SJSA1 (cell line): ENCODE measurements at regions not wholly inside any gene's neighbourhood (a gene's known extent, or its start where the extent isn't known, plus 50 kb on each side); places are given as distances from the start of the nearest gene placed in this dataset.

Experiments
- DNase-seq, 2 experiments: peaks; one replicate each; pipeline ENCODE4 v3.0.0-alpha.2; 2015 to 2020; ENCODE audit warnings: low spot score in 2 of 2, low read depth in 1 of 2
- H3K27ac ChIP-seq: fragments of 250-450 bp; sonication (Bioruptor Pico); 2 replicates; pipeline ENCODE4 v1.5.1; 2020; ENCODE audit warnings: mild to moderate bottlenecking, moderate library complexity
- H3K27me3 ChIP-seq: fragments of 250-450 bp; sonication (Bioruptor Pico); replicated peaks from 2 replicates; pipeline ENCODE4 v1.5.1; 2020; ENCODE audit warnings: mild to moderate bottlenecking, moderate library complexity
- H3K36me3 ChIP-seq: fragments of 250-450 bp; sonication (Bioruptor Pico); 2 replicates; pipeline ENCODE4 v1.5.1; 2020; ENCODE audit warnings: mild to moderate bottlenecking
- H3K4me1 ChIP-seq: fragments of 250-450 bp; sonication (Bioruptor Pico); replicated peaks from 2 replicates; pipeline ENCODE4 v1.6.1; 2021; ENCODE audit warnings: mild to moderate bottlenecking
- H3K4me3 ChIP-seq: fragments of 250-450 bp; sonication (Bioruptor Pico); 2 replicates; pipeline ENCODE4 v1.5.1; 2020; ENCODE audit warnings: mild to moderate bottlenecking
- H3K9me3 ChIP-seq: fragments of 250-450 bp; sonication (Bioruptor Pico); replicated peaks from 2 replicates; pipeline ENCODE4 v1.5.1; 2020; ENCODE audit warnings: mild to moderate bottlenecking

- Histone ChIP-seq H3K36me3 (no peaks in the 10 kb centered on the region), H3K4me1 (no peaks in the 10 kb centered on the region), H3K9me3 (no peaks in the 10 kb centered on the region), H3K27me3 (no peaks in the 10 kb centered on the region), H3K4me3 (no peak overlapping the region), H3K27ac (no peak overlapping the region)
- DNase-seq = no peak
Measured at GRCh38 chr1:104699433-104699832, 949.7 kb downstream of the AMY1C start.

GRCh38 chr1:104702731-104703130 is 953.0 kb downstream of the AMY1C start:
- Histone ChIP-seq H3K4me3 (no peak overlapping the region), H3K9me3 (no peaks in the 10 kb centered on the region), H3K27me3 (no peaks in the 10 kb centered on the region), H3K4me1 (no peaks in the 10 kb centered on the region), H3K27ac (no peak overlapping the region), H3K36me3 (no peaks in the 10 kb centered on the region)
- no peak for DNase-seq

- no peak overlapping the region for H3K27ac ChIP-seq
- no peaks in the 10 kb centered on the region for H3K36me3 ChIP-seq
- H3K9me3 ChIP-seq = no peaks in the 10 kb centered on the region
- H3K4me3 ChIP-seq = peak overlapping the region; percentile 12; the same call in 1 of the 2 replicates
- no peak for DNase-seq
- H3K4me1 ChIP-seq = no peaks in the 10 kb centered on the region
- no peaks in the 10 kb centered on the region for H3K27me3 ChIP-seq
Measured at GRCh38 chr1:104706631-104707147, 957.0 kb downstream of the AMY1C start.

- Histone ChIP-seq H3K9me3 (no peaks in the 10 kb centered on the region), H3K36me3 (no peaks in the 10 kb centered on the region), H3K27me3 (no peaks in the 10 kb centered on the region)
Measured at GRCh38 chr1:104718752-104719151, 969.1 kb downstream of the AMY1C start.

GRCh38 chr1:104720741-104721140 is 971.0 kb downstream of the AMY1C start:
- no peaks in the 10 kb centered on the region for H3K27me3 ChIP-seq
- no peak for DNase-seq
- no peak overlapping the region for H3K4me3 ChIP-seq
- no peaks in the 10 kb centered on the region for H3K9me3 ChIP-seq
- H3K27ac ChIP-seq = no peak overlapping the region
- H3K4me1 ChIP-seq = no peaks in the 10 kb centered on the region
- no peaks in the 10 kb centered on the region for H3K36me3 ChIP-seq

More at GRCh38 chr1:104718752-104719151, 969.1 kb downstream of the AMY1C start:
- no peaks in the 10 kb centered on the region for H3K4me1 ChIP-seq
- no peak for DNase-seq
- no peak overlapping the region for H3K4me3 ChIP-seq
- no peak overlapping the region for H3K27ac ChIP-seq

GRCh38 chr1:104726917-104727316 is 977.2 kb downstream of the AMY1C start:
- Histone ChIP-seq H3K9me3 (no peaks in the 10 kb centered on the region), H3K36me3 (no peaks in the 10 kb centered on the region), H3K27me3 (no peaks in the 10 kb centered on the region), H3K27ac (no peak overlapping the region), H3K4me1 (no peaks in the 10 kb centered on the region), H3K4me3 (no peak overlapping the region)
- DNase-seq = no peak

- no peaks in the 10 kb centered on the region for H3K4me1 ChIP-seq
- H3K27me3 ChIP-seq = no peaks in the 10 kb centered on the region
- H3K36me3 ChIP-seq = no peaks in the 10 kb centered on the region
- H3K4me3 ChIP-seq = no peak overlapping the region
- no peaks in the 10 kb centered on the region for H3K9me3 ChIP-seq
- H3K27ac ChIP-seq = no peak overlapping the region
- no peak for DNase-seq
Measured at GRCh38 chr1:104733866-104734265, 984.2 kb downstream of the AMY1C start.

GRCh38 chr1:104745875-104746274 is 996.2 kb downstream of the AMY1C start:
- Histone ChIP-seq H3K4me3 (no peak overlapping the region), H3K4me1 (no peaks in the 10 kb centered on the region), H3K36me3 (no peaks in the 10 kb centered on the region), H3K27me3 (no peaks in the 10 kb centered on the region), H3K27ac (no peak overlapping the region), H3K9me3 (no peaks in the 10 kb centered on the region)
- DNase-seq = no peak

GRCh38 chr1:104746994-104747393 is 997.3 kb downstream of the AMY1C start:
- Histone ChIP-seq H3K27ac (no peak overlapping the region), H3K27me3 (no peaks in the 10 kb centered on the region), H3K4me1 (no peaks in the 10 kb centered on the region), H3K36me3 (no peaks in the 10 kb centered on the region), H3K9me3 (no peaks in the 10 kb centered on the region), H3K4me3 (no peak overlapping the region)
- no peak for DNase-seq

GRCh38 chr1:104760017-104760416 is 1010.3 kb downstream of the AMY1C start:
- H3K9me3 ChIP-seq = no peaks in the 10 kb centered on the region
- H3K4me1 ChIP-seq = no peaks in the 10 kb centered on the region
- no peaks in the 10 kb centered on the region for H3K27me3 ChIP-seq
- DNase-seq = no peak
- no peaks in the 10 kb centered on the region for H3K36me3 ChIP-seq
- no peak overlapping the region for H3K27ac ChIP-seq
- no peak overlapping the region for H3K4me3 ChIP-seq

- H3K27ac ChIP-seq = no peak overlapping the region
- no peak overlapping the region for H3K4me3 ChIP-seq
- H3K27me3 ChIP-seq = no peaks in the 10 kb centered on the region
- no peaks in the 10 kb centered on the region for H3K9me3 ChIP-seq
- no peaks in the 10 kb centered on the region for H3K36me3 ChIP-seq
- no peak for DNase-seq
- H3K4me1 ChIP-seq = no peaks in the 10 kb centered on the region
Measured at GRCh38 chr1:104761961-104762570, 1012.4 kb downstream of the AMY1C start.

- DNase-seq = no peak
- no peak overlapping the region for H3K27ac ChIP-seq
- no peaks in the 10 kb centered on the region for H3K9me3 ChIP-seq
- H3K36me3 ChIP-seq = no peaks in the 10 kb centered on the region
- no peaks in the 10 kb centered on the region for H3K4me1 ChIP-seq
- no peak overlapping the region for H3K4me3 ChIP-seq
- H3K27me3 ChIP-seq = no peaks in the 10 kb centered on the region
Measured at GRCh38 chr1:104765085-104765484, 1015.4 kb downstream of the AMY1C start.

GRCh38 chr1:104768466-104768865 is 1018.8 kb downstream of the AMY1C start:
- no peaks in the 10 kb centered on the region for H3K9me3 ChIP-seq
- DNase-seq = no peak
- no peak overlapping the region for H3K4me3 ChIP-seq
- H3K4me1 ChIP-seq = no peaks in the 10 kb centered on the region
- H3K36me3 ChIP-seq = no peaks in the 10 kb centered on the region
- H3K27ac ChIP-seq = no peak overlapping the region
- H3K27me3 ChIP-seq = no peaks in the 10 kb centered on the region

- no peak overlapping the region for H3K27ac ChIP-seq
- H3K4me1 ChIP-seq = no peaks in the 10 kb centered on the region
- DNase-seq = no peak
- H3K36me3 ChIP-seq = no peaks in the 10 kb centered on the region
- no peaks in the 10 kb centered on the region for H3K27me3 ChIP-seq
- no peak overlapping the region for H3K4me3 ChIP-seq
- no peaks in the 10 kb centered on the region; the same call in 1 of the 2 replicates for H3K9me3 ChIP-seq
Measured at GRCh38 chr1:104780470-104781078, 1030.9 kb downstream of the AMY1C start.
